Activated CD4-positive, alpha-beta T cell treated with anti-CD3 and anti-CD28 coated beads, Interleukin-2, amount 10 ng/mL, durations not matched to agents 24 days and 14 days (primary cell): ENCODE measurements at regions not wholly inside any gene's neighbourhood (a gene's known extent, or its start where the extent isn't known, plus 50 kb on each side); places are given as distances from the start of the nearest gene placed in this dataset.

ENCODE experiments used
- DNase-seq: peaks from one replicate; pipeline ENCODE4 v3.0.0; 2022
- H3K27ac Mint-ChIP-seq: one replicate; pipeline ENCODE4 v1.8.0; 2022; ENCODE audit warnings: mild to moderate bottlenecking, mixed read lengths
- H3K27me3 Mint-ChIP-seq: one replicate; pipeline ENCODE4 v1.8.0; 2022; ENCODE audit warnings: mixed read lengths
- H3K36me3 Mint-ChIP-seq: one replicate; pipeline ENCODE4 v1.8.0; 2022; ENCODE audit warnings: low read depth, mild to moderate bottlenecking, mixed read lengths
- H3K4me1 Mint-ChIP-seq: one replicate; pipeline ENCODE4 v1.8.0; 2021; ENCODE audit warnings: mixed read lengths
- H3K4me3 Mint-ChIP-seq: one replicate; pipeline ENCODE4 v1.8.0; 2022; ENCODE audit warnings: mild to moderate bottlenecking, moderate library complexity, mixed read lengths
- H3K9me3 Mint-ChIP-seq: one replicate; pipeline ENCODE4 v1.8.0; 2021; ENCODE audit warnings: mixed read lengths
- intact Hi-C: fragments of 100-400 bp; cut with micrococcal nuclease; formaldehyde crosslinking; loops from one replicate; pipeline ENCODE4 v1.15.1; 2023

DNA sequence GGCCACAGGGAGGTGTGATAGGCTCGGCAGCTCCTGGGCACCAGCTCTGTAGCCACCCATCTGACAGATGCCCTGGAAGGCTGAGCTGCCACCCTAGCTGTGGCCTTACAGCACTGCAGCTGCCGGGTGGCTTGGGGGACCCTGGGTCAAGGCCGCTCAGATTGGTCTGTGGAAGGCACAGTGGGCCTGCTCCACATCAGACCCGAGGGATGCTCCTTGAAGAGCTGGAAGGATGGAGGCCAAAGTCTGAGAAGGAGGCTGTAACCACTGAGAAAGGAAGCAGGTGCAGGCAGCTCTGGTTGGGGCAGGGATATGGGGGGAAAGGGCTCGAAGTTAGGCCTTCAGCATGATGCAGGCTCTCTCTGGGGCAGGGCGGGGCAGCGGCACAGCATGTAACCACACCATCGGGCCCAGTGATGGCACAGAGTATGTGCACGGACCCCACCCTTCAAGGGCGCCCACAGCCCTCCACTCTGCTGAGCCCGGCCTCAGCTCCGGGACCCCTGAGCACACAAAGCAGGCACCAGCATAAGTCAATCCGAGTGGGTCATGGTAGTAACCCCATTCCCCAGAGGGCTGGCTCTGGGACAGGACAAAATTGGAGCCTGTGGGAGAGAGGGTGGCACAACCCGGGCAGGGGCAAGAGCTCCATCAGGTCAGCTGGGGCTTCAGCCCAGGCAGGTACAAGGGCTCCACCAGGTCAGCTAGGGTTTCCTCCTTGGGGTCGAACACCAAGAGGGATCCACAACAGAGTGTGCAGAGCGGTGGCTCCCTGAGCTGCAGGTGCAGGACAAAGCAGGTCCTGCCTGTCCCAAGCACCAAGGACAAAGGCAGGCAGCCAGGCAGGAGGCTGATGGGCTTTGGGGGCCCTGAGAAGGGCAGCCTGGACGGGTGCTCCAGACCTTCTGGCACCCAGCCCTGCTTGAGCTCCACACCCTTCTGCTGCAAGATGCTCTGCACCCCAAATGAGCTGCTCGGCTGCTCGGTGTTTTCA, 1511.1 kb downstream of the BRD1 start:
- DNase-seq = no peak
- Mint-ChIP-seq H3K9me3 (no peaks in the 10 kb centered on the region), H3K27ac (no peak overlapping the region), H3K27me3 (no peaks in the 10 kb centered on the region), H3K36me3 (no peaks in the 10 kb centered on the region), H3K4me1 (no peaks in the 10 kb centered on the region), H3K4me3 (no peak overlapping the region)
- intact Hi-C loops = no loop called here

DNA sequence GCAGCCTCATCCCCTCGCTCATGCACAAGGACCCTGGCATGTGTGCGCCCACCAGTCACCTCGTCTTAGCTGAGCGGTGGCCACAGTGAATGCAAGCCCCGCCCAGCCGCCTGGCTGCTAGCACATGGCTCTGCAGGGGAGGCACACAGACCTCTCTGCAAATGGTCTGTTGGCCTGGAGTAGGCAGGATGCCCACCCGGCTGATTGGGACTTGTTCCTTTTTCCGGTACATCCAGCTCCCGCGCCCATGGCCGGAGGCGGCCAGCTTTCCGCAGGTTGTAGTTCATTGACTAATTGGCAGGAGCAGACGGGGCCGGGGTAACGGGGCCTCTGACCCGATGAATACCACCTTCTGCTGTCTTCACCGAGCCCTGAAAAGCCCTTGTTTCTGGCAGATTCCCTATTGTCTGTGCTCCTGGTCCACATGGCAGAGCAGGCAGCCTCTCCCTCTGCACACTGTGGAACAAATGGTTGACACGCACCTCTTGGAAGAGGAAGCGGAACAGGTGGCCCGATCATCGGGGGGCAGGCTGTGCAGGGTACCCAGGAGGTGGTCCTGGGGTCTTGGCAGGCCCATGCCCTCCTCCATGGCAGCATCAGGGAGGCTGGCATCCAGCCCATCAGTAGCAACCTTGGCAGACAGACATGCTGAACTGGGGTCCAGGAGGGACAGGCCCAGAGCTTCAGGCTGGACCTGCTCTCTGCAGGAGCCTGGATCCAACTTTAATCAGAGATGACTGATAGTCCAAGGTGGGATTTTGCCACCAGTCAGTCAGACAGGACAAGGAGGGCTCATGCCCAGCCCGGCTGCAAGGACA, 1512.0 kb downstream of the BRD1 start:
- H3K27me3 Mint-ChIP-seq = no peaks in the 10 kb centered on the region
- H3K9me3 Mint-ChIP-seq = no peaks in the 10 kb centered on the region
- H3K4me1 Mint-ChIP-seq = no peaks in the 10 kb centered on the region
- intact Hi-C loops = no loop called here
- H3K4me3 Mint-ChIP-seq = no peak overlapping the region
- no peak overlapping the region for H3K27ac Mint-ChIP-seq
- no peak for DNase-seq
- no peaks in the 10 kb centered on the region for H3K36me3 Mint-ChIP-seq

DNA sequence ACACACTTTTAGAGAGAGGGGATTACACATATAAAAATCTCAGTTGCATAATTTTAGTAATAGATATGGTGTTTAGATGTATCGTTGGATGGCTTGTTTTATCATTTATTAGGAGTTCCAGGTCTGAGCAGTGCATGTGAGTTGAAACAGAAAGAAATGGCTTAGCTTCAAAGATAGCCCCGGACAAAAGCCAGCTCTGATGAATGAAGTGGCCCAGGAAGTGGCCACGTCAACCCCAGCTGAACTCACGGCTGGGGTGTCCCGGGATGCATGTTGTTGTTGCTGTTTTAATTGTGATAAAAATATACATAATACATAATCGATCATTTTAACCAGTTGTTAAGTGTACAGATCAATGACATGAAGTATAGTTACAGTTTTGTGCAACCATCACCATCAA, 1513.6 kb downstream of the BRD1 start:
- Mint-ChIP-seq H3K4me3 (no peak overlapping the region), H3K4me1 (no peaks in the 10 kb centered on the region)
- intact Hi-C loops = no loop called here

DNA sequence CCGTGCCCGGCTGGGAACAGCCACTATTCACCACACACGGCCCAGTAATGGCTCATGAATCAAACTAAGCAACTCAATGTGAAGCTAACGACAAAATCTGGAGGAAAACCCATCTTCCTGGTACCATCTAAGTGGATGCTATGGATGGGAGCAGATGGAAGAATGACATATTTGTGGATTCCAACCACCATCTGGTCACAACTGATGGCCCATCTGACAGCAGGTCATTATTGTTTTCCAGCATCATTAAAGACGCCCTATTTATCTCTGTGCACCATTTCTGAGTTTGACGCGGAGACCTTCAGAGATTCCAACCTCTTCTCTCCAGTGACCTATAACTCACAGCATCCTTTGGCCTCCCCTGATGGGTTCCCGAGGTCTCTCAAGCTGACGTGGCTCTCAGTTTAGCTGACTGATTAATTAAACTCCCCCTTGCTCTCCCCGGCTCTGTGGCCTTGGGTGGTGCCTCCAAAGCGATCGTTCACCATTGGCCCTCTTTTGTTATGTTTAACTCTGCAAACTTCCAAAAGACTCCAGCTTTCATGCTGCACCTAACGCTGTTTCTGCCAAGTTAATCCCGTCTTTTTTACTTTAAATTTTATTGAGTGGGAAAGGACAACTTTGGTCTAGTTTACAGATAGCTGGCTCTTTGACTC, 1514.4 kb downstream of the BRD1 start:
- H3K27ac Mint-ChIP-seq = no peak overlapping the region
- H3K36me3 Mint-ChIP-seq = no peaks in the 10 kb centered on the region
- no peak overlapping the region for H3K4me3 Mint-ChIP-seq
- DNase-seq = no peak
- intact Hi-C loops = no loop called here
- no peaks in the 10 kb centered on the region for H3K4me1 Mint-ChIP-seq
- no peaks in the 10 kb centered on the region for H3K27me3 Mint-ChIP-seq
- H3K9me3 Mint-ChIP-seq = no peaks in the 10 kb centered on the region

More for the DNA sequence above, 1513.6 kb downstream of the BRD1 start:
- H3K27me3 Mint-ChIP-seq = no peaks in the 10 kb centered on the region
- no peaks in the 10 kb centered on the region for H3K9me3 Mint-ChIP-seq
- no peak overlapping the region for H3K27ac Mint-ChIP-seq
- H3K36me3 Mint-ChIP-seq = no peaks in the 10 kb centered on the region
- DNase-seq = no peak

DNA sequence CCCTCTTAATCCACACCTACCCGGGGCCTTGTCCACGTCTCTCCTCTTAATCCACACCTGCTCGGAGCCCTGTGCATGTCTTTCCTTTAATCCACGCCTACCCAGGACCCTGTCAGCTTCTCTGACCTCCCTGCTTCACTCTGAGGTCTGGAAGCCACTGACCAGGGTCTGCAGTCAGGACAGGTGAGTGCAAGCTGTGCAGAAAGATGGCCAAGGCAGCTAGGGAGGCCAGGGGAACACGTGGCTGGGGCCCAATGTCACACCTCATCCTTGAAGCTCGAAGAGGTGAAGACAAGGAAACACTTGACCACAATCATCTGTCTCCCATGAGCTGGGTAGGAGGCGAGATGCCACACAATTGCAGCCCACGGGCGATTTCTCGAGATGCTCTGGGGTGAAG, 1516.9 kb downstream of the BRD1 start:
- H3K4me3 Mint-ChIP-seq = no peak overlapping the region
- no peaks in the 10 kb centered on the region for H3K27me3 Mint-ChIP-seq
- H3K4me1 Mint-ChIP-seq = no peaks in the 10 kb centered on the region
- no peak overlapping the region for H3K27ac Mint-ChIP-seq
- no peaks in the 10 kb centered on the region for H3K36me3 Mint-ChIP-seq
- no peaks in the 10 kb centered on the region for H3K9me3 Mint-ChIP-seq
- intact Hi-C loops = no loop called here
- no peak for DNase-seq

DNA sequence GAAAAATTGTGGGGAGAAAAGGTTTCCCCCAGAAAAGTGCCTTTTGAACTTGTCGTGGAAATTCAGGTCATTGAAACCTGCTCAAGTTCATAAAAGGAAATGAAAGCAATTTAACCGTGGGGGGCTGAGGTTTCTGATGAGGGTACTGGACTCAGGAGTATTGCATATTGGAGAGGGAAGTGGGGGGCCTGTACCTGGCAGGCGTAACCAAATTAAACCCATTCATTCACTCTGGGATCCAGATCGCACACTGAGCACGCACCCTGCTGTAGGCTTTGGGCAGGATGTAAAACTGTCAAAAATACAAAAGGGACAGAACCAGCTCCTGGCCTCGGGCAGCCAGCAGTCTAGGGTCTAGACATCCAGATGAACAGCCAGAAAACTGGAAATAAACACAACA, 1517.4 kb downstream of the BRD1 start:
- no peak for DNase-seq
- Mint-ChIP-seq H3K4me1 (no peaks in the 10 kb centered on the region), H3K4me3 (no peak overlapping the region), H3K27me3 (no peaks in the 10 kb centered on the region), H3K27ac (no peak overlapping the region), H3K36me3 (no peaks in the 10 kb centered on the region), H3K9me3 (no peaks in the 10 kb centered on the region)
- intact Hi-C loops = no loop called here

DNA sequence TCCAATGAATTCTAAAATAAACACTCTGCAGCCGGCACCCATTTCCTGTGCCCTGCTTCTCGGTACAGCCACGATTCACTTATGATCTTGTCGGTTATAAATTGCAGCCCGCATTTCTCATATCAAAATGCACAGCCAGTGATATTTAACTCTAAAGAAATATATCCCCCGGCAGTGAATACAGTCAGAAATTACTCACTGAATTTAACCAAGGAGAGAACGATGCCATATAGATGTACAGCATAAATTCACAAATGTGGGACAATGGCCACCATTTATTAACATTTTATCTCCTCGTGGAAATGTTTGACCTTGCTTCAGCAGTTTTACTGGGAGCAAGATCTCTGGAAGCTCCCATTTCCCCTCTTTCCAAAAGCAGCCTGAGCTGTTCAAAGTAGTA, 1517.8 kb downstream of the BRD1 start:
- no peaks in the 10 kb centered on the region for H3K4me1 Mint-ChIP-seq
- no peaks in the 10 kb centered on the region for H3K9me3 Mint-ChIP-seq
- H3K27ac Mint-ChIP-seq = no peak overlapping the region
- no peak overlapping the region for H3K4me3 Mint-ChIP-seq
- H3K27me3 Mint-ChIP-seq = no peaks in the 10 kb centered on the region
- H3K36me3 Mint-ChIP-seq = no peaks in the 10 kb centered on the region
- intact Hi-C loops = no loop called here
- no peak for DNase-seq

DNA sequence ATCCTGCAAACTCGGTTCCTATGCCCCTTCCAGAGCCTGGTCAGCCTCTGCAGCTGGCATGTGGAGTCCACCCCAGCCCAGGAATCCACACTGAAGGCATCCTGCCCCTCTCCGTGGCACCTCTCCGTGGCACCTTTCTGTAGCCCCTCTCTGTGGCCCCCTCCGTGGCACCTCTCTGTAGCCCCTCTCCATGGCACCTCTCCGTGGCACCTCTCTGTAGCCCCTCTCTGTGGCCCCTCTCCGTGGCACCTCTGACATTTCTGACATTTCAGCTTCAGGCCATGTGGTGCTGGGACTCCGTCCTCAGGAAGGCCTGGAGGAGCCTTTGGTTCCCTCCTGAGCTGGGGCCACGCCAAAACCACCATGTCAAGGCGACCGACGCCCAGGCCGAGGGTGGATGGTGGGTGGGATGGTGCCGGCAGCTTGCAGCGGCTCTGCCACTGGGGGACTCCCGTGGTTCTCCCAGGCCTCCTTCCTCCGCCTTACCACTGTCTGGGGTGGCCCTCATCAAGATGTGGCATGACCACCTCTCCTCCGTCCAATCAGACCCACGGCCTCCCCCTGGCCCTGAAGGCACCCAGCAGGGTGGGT, 1518.5 kb downstream of the BRD1 start:
- Mint-ChIP-seq H3K9me3 (no peaks in the 10 kb centered on the region), H3K27me3 (no peaks in the 10 kb centered on the region), H3K4me1 (no peaks in the 10 kb centered on the region), H3K4me3 (no peak overlapping the region), H3K27ac (no peak overlapping the region), H3K36me3 (no peaks in the 10 kb centered on the region)
- DNase-seq = no peak
- intact Hi-C loops = no loop called here

DNA sequence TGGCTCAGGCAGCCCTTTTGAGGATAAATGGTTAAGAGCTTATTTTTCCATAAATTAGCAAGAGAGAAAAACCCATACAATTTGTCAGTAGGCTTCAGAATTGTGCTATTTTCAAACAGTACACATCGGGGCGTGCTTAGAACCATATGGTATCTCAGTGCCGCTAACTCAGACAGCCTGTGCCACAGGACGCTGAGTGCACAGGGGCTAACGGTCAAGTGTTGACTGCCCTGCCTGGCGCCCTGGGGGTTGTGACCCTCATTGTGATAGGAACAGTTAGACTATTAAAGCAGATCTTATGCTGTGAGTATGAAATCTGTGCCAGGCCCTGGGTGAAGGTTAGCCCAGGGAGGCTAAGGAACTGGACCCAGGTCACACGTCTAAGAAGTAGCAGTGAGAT, 1519.7 kb downstream of the BRD1 start:
- Mint-ChIP-seq H3K36me3 (no peaks in the 10 kb centered on the region), H3K27ac (no peak overlapping the region), H3K27me3 (no peaks in the 10 kb centered on the region), H3K9me3 (no peaks in the 10 kb centered on the region), H3K4me1 (no peaks in the 10 kb centered on the region), H3K4me3 (no peak overlapping the region)
- intact Hi-C loops = no loop called here
- DNase-seq = no peak

DNA sequence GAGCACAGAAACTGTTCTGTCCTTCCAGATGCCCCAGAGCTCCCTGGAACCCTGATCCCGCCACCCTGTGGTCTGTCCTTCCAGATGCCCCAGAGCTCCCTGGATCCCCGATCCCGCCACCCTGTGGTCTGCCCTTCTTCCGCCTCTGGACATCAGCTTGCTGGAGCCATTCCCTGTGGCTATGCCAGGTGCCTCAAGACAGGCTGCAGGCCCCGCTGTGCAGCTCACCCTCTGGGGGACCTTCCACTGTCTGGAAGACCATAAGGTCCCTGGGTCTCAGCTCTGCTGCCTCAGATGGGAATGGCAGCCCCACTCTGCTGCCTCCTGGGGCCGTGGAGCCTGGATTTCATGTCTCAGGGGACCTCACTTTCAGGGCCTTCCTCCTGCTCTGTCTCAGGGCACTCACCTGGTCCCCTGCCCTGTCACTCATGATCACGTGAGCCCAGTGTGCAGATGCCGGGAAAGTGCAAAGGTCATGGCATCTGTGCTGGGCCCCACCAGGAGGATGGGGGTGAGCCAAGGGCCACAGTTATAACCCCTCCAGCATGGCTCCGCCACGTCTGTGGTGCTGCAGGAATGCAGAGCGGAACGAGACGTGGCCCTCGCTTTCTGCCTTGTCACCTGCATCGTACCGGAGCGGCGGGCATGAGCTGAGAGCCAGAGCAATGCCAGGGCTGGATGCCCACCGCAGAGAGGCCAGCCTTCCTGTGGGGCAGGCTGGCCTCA, 1520.7 kb downstream of the BRD1 start:
- Mint-ChIP-seq H3K4me1 (no peaks in the 10 kb centered on the region), H3K4me3 (no peak overlapping the region), H3K9me3 (no peaks in the 10 kb centered on the region), H3K27me3 (no peaks in the 10 kb centered on the region), H3K27ac (no peak overlapping the region), H3K36me3 (no peaks in the 10 kb centered on the region)
- intact Hi-C loops = no loop called here
- DNase-seq = no peak

DNA sequence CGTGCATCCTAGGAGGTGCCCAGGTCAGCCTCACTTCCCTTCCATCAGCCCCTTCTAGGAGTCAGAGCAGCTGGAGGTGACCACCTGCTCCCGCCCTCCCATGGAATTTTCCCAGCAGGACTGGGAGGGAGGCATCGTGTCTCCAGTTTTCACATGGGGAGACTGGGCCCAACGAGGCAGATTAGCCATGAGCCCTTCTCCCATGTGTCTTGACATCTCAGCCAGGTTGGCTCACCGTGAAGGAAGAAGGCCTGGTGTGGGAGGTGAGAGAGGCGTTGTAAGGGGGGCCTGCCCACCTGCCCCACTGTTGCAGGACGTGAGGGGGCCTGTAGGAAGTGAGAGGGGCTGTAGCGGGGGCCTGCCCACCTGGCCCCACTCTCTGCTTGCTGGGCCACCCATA, 1521.4 kb downstream of the BRD1 start:
- Mint-ChIP-seq H3K4me1 (no peaks in the 10 kb centered on the region), H3K9me3 (no peaks in the 10 kb centered on the region), H3K4me3 (no peak overlapping the region), H3K36me3 (no peaks in the 10 kb centered on the region), H3K27ac (no peak overlapping the region), H3K27me3 (no peaks in the 10 kb centered on the region)
- intact Hi-C loops = no loop called here
- no peak for DNase-seq

DNA sequence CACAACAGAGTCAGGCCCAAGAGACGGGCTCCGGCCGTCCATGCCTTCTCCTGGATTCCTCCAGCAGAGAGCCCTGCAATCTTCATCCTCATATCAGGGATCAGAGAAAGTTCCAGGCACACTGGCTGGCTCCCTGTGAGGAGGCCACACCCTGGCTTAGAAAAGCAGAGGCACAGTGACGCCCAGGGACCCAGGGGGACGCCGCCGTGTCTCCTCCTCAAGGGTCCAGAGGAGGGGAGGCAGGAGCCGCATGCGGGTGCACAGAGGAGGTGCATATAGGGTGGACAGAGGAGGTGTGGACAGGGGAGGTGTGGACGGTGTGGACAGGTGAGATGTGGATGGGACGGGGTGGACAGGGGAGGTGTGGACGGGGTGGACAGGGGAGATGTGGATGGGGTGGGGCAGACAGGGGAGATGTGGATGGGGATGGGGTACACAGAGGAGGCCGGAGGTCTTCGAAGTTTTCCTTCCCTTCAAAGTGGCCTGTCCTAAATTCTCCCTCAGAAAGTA, 1521.9 kb downstream of the BRD1 start:
- DNase-seq = no peak
- Mint-ChIP-seq H3K27ac (no peak overlapping the region), H3K4me3 (no peak overlapping the region), H3K4me1 (no peaks in the 10 kb centered on the region), H3K36me3 (no peaks in the 10 kb centered on the region), H3K27me3 (no peaks in the 10 kb centered on the region), H3K9me3 (no peaks in the 10 kb centered on the region)
- intact Hi-C loops = no loop called here

DNA sequence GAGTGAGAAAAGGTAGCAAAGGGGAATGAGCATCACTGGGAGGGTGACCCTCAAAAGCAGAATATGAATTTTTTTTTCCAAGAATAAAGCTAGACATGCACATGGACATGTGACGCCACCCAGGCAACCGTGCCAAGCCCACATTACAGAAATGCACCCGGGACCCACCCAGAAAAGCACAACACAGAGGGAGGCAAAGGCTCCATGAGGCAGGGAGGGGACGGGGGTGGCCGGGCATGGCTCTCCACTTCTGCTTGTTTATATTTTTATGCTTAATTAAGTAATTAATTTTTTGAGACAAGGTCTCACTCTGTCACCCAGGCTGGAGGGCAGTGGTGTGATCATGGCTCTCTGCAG, 1524.3 kb downstream of the BRD1 start:
- no peaks in the 10 kb centered on the region for H3K36me3 Mint-ChIP-seq
- no peak overlapping the region for H3K4me3 Mint-ChIP-seq
- no peaks in the 10 kb centered on the region for H3K27me3 Mint-ChIP-seq
- DNase-seq = no peak
- H3K27ac Mint-ChIP-seq = no peak overlapping the region
- no peaks in the 10 kb centered on the region for H3K4me1 Mint-ChIP-seq
- intact Hi-C loops = no loop called here
- H3K9me3 Mint-ChIP-seq = no peaks in the 10 kb centered on the region
